Colonic mucosa (tissue), 4 donors: ENCODE measurements at regions not wholly inside any gene's neighbourhood (a gene's known extent, or its start where the extent isn't known, plus 50 kb on each side); places are given as distances from the start of the nearest gene placed in this dataset.

ENCODE experiments used
- DNase-seq: peaks from one replicate; pipeline ENCODE4 v3.0.0-alpha.2; 2020
- H3K27ac ChIP-seq: fragments of 200-600 bp; one replicate; pipeline ENCODE4 v1.8.0; 2021
- H3K27me3 ChIP-seq: fragments of 200-600 bp; one replicate; pipeline ENCODE4 v1.8.0; 2021
- H3K36me3 ChIP-seq: fragments of 200-600 bp; one replicate; pipeline ENCODE4 v1.8.0; 2021
- H3K4me1 ChIP-seq: fragments of 200-600 bp; one replicate; pipeline ENCODE4 v1.8.0; 2021; ENCODE audit warnings: mild to moderate bottlenecking
- H3K4me3 ChIP-seq: fragments of 200-600 bp; one replicate; pipeline ENCODE4 v1.8.0; 2021
- H3K9ac ChIP-seq, 2 donors: one replicate each; pipeline ENCODE4 v1.7.0; 2013; ENCODE audit warnings: control low read depth in 2 of 2, low read depth in 2 of 2, low read length in 2 of 2
- H3K9me3 ChIP-seq: fragments of 200-600 bp; one replicate; pipeline ENCODE4 v1.8.0; 2021
- intact Hi-C: fragments of 100-400 bp; cut with DNase I; formaldehyde crosslinking; loops from one replicate; pipeline ENCODE4 v1.14.1; 2022
- TF ChIP-seq, protein P1 (sequence below): fragments of 200-600 bp; IDR thresholded peaks from one replicate; pipeline ENCODE4 v1.8.0; 2022; ENCODE audit warnings: antibody characterized with exemption, mild to moderate bottlenecking
- donor health status: healthy.
- donor health status: DM: no; HTN: no; CAD: no.
- donor health status: DM: no; HTN: no; CAD: no.

- H3K27me3 ChIP-seq: no peaks in the 10 kb centered on the region
- no peaks in the 10 kb centered on the region for H3K36me3 ChIP-seq
- H3K4me1 ChIP-seq: no peaks in the 10 kb centered on the region
- no peak overlapping the region for H3K27ac ChIP-seq
- intact Hi-C loops: no loop called here
- H3K9me3 ChIP-seq: no peaks in the 10 kb centered on the region
- TF ChIP-seq, protein P1, sequence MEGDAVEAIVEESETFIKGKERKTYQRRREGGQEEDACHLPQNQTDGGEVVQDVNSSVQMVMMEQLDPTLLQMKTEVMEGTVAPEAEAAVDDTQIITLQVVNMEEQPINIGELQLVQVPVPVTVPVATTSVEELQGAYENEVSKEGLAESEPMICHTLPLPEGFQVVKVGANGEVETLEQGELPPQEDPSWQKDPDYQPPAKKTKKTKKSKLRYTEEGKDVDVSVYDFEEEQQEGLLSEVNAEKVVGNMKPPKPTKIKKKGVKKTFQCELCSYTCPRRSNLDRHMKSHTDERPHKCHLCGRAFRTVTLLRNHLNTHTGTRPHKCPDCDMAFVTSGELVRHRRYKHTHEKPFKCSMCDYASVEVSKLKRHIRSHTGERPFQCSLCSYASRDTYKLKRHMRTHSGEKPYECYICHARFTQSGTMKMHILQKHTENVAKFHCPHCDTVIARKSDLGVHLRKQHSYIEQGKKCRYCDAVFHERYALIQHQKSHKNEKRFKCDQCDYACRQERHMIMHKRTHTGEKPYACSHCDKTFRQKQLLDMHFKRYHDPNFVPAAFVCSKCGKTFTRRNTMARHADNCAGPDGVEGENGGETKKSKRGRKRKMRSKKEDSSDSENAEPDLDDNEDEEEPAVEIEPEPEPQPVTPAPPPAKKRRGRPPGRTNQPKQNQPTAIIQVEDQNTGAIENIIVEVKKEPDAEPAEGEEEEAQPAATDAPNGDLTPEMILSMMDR: no peak
- no peak for DNase-seq
- no peak overlapping the region for H3K4me3 ChIP-seq
- H3K9ac ChIP-seq: no peak overlapping the region
Measured at GRCh38 chr3:30124435-30125370, 481.7 kb upstream of the TGFBR2 start.

- no peaks in the 10 kb centered on the region for H3K27me3 ChIP-seq
- H3K9me3 ChIP-seq: no peaks in the 10 kb centered on the region
- H3K4me1 ChIP-seq: no peaks in the 10 kb centered on the region
- TF ChIP-seq, protein P1: no peak
- no peak for DNase-seq
- intact Hi-C loops: no loop called here
- no peaks in the 10 kb centered on the region for H3K36me3 ChIP-seq
- H3K9ac ChIP-seq: no peak overlapping the region
- H3K27ac ChIP-seq: no peak overlapping the region
- H3K4me3 ChIP-seq: no peak overlapping the region
Measured at GRCh38 chr3:30129765-30130164, 476.6 kb upstream of the TGFBR2 start.

DNA sequence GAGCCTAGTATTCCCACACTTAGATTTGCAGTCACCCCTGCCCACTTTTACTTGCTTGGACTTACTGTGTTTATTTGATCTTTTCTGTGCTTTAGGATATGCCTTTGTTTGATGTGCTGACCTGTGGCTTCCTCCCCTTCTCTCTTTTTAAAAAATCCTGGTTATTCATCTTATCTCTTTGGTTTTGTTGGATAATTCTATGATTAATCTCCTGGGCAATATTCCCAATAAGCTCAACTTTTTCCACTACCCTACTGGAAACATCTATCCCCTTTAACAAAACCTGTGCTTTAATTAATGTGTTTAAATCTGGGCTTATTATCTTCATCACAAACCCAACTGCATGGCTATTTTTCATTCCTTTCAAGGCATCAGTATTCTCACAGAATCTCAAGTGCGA is 476.0 kb upstream of the TGFBR2 start:
- Histone ChIP-seq H3K36me3 (no peaks in the 10 kb centered on the region), H3K4me3 (no peak overlapping the region), H3K9ac (no peak overlapping the region), H3K4me1 (no peaks in the 10 kb centered on the region), H3K27ac (no peak overlapping the region), H3K27me3 (no peaks in the 10 kb centered on the region), H3K9me3 (no peaks in the 10 kb centered on the region)
- TF ChIP-seq, protein P1: no peak
- intact Hi-C loops: no loop called here
- DNase-seq: no peak

GRCh38 chr3:30131191-30131590 is 475.2 kb upstream of the TGFBR2 start:
- no peak overlapping the region for H3K4me3 ChIP-seq
- TF ChIP-seq, protein P1: no peak
- no peaks in the 10 kb centered on the region for H3K9me3 ChIP-seq
- no peaks in the 10 kb centered on the region for H3K36me3 ChIP-seq
- no peak for DNase-seq
- no peak overlapping the region for H3K27ac ChIP-seq
- H3K9ac ChIP-seq: no peak overlapping the region
- no peaks in the 10 kb centered on the region for H3K27me3 ChIP-seq
- H3K4me1 ChIP-seq: no peaks in the 10 kb centered on the region
- intact Hi-C loops: no loop called here

DNA sequence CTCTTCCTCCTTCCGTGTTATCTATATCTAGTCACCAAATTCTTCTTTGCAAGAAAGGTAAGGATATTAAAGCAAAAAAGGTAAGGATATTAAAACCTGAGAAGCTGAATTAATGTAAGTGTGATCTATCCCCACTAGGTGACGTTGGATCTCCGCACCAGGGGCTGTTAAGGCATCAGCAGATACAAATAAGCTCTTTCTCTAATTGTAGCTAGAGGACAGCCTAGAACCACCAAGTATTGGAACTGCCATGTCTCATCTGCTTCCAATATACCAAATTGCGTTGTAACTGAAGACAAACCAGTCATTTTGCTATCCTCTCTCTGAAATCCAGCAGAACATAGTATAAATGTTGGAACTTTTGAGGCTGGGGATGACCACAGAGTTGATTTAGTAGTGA is 471.2 kb upstream of the TGFBR2 start:
- TF ChIP-seq, protein P1: no peak
- Histone ChIP-seq H3K9ac (no peak overlapping the region), H3K27ac (no peak overlapping the region), H3K36me3 (no peaks in the 10 kb centered on the region), H3K4me1 (no peaks in the 10 kb centered on the region), H3K4me3 (no peak overlapping the region), H3K9me3 (no peaks in the 10 kb centered on the region), H3K27me3 (no peaks in the 10 kb centered on the region)
- DNase-seq: no peak
- intact Hi-C loops: no loop called here
